GM19238 (cell line): ENCODE measurements at regions not wholly inside any gene's neighbourhood (a gene's known extent, or its start where the extent isn't known, plus 50 kb on each side); places are given as distances from the start of the nearest gene placed in this dataset.

ENCODE experiments used
- DNase-seq: peaks from one replicate; pipeline ENCODE4 v3.0.0; 2011; ENCODE audit warnings: low spot score; ENCODE audit not compliant: insufficient read length

DNA sequence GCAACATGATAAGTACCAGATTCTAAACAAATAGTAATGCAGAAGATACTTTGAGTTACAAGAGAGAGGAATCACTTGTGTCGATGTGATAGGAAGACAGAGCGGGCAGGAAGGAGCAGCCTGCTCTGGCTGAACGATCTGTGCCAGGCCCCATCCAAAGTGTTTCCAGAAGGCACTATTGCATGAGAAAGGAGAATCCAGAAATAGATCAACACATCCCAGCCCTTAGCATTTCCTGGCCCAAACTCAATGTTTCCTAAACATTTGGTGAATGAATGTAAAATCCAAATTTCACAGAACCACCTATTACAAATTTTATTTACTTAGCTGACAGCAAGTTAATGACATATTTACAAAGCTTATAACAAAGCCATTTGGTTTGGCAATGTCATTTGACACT lies 257.2 kb downstream of the TXNL1 start:
- DNase-seq: no peak

- DNase-seq: no peak
Measured at GRCh38 chr18:56380685-56381084, 257.7 kb downstream of the TXNL1 start.

DNA sequence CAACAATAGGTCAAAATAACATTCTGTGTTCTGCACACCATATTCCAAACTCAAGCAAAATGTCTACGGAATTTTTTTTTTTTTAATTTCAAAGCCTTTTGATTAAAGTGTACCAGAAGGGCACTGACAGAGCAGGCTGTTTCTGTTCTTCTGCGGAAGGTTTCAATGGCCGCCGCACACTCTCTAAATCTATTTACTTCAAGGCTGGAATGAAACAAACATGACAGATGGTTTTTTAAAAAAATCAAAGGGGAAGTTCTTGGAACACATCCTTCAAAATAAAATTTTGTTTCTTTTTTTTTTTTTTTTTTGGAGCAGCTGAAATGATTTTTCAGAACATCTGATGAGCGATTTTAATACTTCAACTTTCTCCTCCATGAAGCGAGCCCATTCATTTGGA lies 259.1 kb downstream of the TXNL1 start:
- DNase-seq: no peak

DNA sequence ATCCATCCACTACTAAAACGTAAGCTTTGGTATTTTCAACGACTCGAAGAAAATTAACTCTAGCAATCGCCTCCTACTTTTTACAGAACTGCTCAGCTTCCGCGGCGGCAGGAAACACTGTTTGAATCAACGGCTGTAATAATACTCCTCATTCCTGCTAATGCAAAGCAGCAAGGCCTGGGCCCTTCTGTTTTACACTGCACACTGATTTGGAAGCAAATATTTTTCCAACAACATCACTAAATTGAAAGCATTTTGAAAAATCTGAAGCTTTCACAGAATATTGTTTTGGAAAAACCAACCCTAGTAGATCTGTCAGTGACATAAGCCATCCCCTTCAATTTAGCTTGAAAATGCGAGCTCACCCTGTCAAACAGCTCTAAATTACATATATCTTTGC lies 261.2 kb downstream of the TXNL1 start:
- no peak for DNase-seq

DNA sequence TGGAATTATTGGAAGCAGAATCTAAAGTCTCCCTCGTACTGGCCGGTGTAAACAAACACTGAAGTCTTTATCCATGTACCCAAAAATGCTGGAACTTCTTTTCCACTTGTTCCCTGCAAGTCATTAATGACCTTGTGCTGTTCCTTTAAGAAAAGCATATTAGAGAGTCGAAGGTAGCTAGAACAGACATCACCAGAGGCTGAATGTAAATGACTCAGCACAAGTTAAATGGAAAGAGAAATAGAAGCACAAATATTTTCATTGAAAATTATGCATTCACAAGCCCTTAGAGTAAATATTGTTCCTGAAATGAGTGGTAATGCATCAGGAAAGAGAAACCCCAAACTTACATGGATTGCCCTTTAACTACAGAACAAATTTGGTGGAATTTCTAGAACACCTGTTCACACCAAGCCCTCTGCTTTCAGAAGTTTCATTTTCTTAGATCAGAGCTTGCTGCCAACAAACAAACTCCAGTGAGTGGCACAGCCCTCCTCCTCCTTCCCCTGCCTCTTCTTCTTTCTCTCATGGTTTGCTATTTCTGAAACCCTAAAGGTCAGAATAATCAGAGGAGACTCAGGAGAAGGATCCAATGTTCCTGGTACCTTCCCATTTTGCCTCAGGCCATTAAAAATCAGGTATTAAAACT lies 264.3 kb downstream of the TXNL1 start:
- no peak for DNase-seq

DNA sequence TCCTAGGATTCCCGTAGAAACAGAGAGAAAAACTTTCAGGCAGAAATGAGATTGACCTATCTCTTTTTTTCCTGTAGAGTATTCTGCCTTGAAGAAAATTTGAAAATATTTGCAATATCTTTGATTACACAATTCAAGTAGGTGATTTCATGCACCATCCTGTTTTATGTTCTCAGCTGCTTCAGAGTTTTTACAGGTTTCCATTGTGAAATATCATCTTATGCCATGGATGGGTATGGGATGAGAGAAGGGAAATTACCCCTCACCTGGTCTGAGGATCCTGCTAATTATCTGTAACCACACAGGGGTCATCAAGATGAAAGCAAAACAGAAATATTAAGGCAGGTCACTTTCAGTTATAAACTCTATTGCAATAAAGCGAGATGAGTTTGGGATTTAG lies 264.8 kb downstream of the TXNL1 start:
- DNase-seq: no peak

DNA sequence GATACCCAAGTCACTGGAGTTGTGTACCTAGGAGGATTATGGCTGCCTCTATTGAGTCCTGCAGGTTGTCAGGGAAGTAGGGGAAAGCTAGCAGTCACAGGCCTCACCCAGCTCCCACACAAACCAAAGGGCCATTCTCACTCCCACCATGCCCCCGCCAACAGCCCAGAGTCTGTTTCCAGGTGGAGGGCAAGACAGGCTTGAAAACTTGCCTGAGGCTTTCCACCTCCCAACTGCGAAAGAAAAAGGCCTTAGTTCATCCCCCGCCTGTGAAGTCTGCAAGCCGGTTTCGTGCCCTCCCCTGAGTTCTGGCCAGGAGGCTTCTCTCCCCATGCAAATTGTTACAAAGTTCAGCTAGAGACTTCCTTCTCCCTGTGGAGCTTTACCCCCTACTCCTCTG lies 270.3 kb downstream of the TXNL1 start:
- DNase-seq: no peak

DNA sequence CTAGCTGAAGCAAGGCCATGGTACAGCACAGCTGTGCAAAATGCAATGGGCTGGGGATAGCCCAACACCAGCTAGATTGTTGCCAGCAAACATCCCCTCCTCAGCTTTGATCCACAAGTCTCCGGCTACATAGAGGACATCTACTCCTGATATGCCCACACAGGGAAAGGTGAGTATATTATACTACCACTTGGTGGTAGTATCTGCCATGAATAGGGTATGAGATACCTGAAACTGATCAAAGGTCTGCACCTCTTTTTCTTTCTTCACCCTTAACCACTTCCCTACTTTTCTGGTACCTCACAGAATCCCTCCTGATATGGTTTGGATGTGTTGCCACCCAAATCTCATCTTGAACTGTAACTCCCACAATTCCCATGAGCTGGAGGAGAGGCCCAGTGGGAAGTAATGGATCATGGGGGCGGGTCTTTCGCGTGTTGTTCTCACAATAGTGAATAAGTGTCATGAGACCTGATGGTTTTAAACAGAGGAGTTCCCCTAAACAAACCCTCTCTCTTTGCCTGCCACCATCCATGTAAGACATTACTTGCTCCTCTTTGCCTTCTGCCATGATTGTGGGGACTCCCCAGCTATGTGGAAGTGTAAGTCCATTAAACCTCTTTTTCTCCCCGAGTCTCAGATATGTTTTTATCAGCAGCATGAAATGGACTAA lies 279.6 kb downstream of the TXNL1 start:
- DNase-seq: no peak

GRCh38 chr18:56353663-56354260 lies 284.6 kb downstream of the TXNL1 start:
- DNase-seq: no peak

DNA sequence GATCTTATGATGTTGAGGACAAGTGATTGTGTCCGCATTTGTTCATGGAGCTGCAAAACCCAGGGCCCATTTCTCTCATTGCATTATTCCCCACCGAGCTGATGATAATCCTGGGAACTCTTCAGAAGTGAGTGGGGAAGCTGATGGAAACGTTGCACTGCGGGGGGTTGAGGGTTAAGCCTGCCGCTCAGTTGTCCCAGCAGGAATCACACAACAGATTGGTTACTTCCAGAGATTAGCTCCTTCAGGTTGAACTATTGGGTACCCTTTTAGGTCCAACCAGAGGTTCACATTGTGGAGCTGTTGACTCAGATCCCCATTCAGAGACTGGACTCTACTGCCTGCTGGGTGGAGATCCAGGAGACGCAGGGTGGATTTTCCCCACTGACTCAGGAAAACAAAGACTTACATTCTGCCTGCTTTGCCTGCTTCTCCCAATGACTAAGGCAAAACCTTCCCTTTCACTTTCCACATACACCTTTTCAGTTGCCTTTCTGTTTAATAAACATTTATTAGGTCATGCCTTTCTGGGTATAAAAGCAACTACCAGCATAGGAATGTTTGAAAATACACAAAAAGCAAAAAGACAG lies 286.4 kb downstream of the TXNL1 start:
- DNase-seq: no peak

- no peak for DNase-seq
Measured at GRCh38 chr18:56337507-56337906, 300.9 kb downstream of the TXNL1 start.

- no peak for DNase-seq
Measured at GRCh38 chr18:56333839-56334238, 304.6 kb downstream of the TXNL1 start.

DNA sequence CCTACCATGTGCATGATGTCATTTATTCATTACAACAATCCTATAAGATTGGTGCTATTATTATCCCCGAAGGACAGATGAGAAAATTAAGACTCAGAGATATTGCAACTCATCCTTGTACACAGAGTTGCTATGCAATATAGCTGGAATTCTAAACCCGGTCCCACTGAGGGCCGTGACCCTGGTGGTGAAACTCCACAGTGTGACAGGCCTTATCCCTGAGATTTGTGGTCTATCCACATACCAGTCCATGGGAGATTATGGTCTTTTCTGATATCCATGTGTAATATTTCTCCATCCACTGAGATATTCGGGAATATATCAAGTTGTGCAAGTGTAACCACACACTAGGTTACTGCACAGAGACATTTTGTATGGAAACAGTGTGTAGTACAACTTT lies 305.2 kb downstream of the TXNL1 start:
- no peak for DNase-seq

GRCh38 chr18:56332371-56332770 lies 306.0 kb downstream of the TXNL1 start:
- no peak for DNase-seq

DNA sequence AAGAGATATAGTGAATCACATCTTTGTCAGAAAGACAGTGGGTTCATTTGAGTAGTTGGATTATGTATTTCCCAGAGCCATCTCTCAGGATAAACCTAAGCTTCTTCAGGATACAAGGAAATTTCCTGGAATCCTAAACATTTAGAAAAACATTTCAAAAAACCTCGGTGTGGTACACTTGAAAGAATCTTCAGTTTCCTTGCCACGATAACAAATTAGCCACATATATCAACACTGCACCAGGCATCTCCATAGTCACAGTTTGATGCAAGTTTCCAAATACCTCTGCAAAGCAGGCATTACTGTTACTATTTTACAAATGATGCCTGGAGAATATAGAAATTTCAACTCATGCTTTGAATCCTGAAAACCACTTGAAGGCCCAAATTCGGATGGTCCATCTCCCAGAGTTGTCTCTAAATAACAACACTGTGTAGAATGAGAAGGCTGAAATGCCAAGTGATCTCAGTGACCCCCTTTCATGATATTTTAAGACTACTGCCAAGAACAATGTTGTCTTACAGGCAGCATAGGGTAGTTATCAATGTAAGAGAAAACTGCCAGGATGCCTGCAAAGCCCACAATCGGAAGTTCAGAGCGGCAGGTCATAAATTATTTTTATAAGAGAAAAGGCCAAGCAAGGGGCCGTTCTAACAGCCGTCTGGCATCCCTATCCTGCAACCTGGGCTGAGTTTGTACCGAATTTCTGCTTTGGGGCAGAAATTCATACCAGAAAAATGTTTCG lies 307.9 kb downstream of the TXNL1 start:
- DNase-seq: no peak

GRCh38 chr18:56329536-56329935 lies 308.9 kb downstream of the TXNL1 start:
- DNase-seq: no peak

GRCh38 chr18:56327191-56327885 lies 311.1 kb downstream of the TXNL1 start:
- no peak for DNase-seq

- no peak for DNase-seq
Measured at GRCh38 chr18:56326336-56327072, 311.9 kb downstream of the TXNL1 start.

DNA sequence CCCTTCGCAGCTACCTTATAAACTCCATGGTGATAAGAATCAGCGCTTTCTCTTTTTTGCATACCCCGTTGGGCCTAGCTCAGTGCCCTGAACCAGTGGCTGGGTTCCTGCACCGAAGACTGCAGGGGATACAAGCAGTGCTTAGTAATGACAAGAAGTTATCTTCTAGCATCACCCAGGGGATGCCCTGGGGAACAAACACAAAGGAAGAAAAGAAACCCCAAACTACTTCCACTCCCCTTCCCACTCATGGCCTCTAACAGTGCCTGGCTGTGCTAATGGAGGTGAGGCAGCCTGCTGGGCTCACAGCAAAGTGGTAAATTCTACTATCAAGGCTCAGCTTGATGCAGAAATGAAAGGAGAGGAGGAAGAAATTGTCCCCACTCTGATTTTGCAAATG lies 314.7 kb downstream of the TXNL1 start:
- DNase-seq: no peak

GRCh38 chr18:56322406-56322805 lies 316.0 kb downstream of the TXNL1 start:
- no peak for DNase-seq

DNA sequence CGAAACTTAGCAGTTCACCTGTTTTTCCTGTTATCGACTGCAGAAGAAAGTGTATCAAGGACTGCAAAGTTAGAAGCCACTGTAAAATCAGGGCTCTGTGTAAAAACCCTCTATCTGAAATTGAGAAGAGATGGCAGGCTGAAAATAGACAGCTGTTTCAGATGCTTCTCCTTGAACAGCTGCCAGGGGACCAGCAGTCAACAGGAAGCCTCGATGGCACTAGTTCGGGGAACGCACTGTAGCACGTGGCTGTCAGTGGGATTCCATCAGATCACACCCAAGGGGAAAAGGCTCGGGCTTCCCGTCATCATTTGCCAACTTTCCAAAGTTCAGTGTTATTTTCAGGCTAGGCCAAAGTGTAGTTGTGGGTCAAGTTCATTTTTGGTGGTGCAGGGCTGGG lies 316.9 kb downstream of the TXNL1 start:
- DNase-seq: no peak
